Cardiac fibroblast (primary cell): ENCODE measurements at regions not wholly inside any gene's neighbourhood (a gene's known extent, or its start where the extent isn't known, plus 50 kb on each side); places are given as distances from the start of the nearest gene placed in this dataset.
"Not testable (repeated sequence)": the region's sequence is repeated elsewhere in the genome, so short reads cannot be mapped to it uniquely, and the experiment has no call there.

Experiments used
- DNase-seq, 2 donors: peaks; one replicate each; pipeline versions ENCODE4 v3.0.0 to v3.0.0-alpha.2; 2010; ENCODE audit warnings: low read depth in 2 of 2
- H3K4me3 ChIP-seq, 2 donors: replicated peaks in 1 of 2; 1 replicate in 1 of 2; 2 replicates in 1 of 2; pipeline ENCODE4 v1.5.1; 2011; ENCODE audit warnings: low read depth in 2 of 2, low read length in 2 of 2, mild to moderate bottlenecking in 2 of 2, moderate library complexity in 1 of 2
- TF ChIP-seq, protein P1 (sequence below): IDR thresholded peaks from one replicate; pipeline ENCODE4 v1.5.1; 2011; ENCODE audit warnings: low read depth, mild to moderate bottlenecking, low read length, inconsistent platforms

DNA sequence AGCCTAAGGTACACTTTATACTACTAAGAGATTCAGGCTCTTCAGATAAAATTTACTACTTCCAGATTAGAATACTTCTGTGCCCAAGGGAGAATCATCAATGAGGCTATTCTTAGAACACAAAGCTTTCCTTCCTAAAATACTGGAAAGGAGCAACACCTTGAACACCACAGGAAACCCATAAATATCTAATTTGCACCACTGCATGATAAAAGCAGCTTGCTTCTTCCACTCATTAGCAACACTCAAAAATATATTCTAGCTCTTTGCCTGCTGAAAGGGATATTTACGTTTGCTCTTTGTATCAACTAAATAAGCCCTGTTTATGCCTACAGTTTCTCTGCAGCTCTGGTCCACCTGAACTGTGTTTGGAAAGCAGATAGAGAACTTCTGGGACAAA lies 284.3 kb downstream of the RWDD3 start:
- H3K4me3 ChIP-seq, result no peak overlapping the region
- DNase-seq, result no peak
- TF ChIP-seq, protein P1, sequence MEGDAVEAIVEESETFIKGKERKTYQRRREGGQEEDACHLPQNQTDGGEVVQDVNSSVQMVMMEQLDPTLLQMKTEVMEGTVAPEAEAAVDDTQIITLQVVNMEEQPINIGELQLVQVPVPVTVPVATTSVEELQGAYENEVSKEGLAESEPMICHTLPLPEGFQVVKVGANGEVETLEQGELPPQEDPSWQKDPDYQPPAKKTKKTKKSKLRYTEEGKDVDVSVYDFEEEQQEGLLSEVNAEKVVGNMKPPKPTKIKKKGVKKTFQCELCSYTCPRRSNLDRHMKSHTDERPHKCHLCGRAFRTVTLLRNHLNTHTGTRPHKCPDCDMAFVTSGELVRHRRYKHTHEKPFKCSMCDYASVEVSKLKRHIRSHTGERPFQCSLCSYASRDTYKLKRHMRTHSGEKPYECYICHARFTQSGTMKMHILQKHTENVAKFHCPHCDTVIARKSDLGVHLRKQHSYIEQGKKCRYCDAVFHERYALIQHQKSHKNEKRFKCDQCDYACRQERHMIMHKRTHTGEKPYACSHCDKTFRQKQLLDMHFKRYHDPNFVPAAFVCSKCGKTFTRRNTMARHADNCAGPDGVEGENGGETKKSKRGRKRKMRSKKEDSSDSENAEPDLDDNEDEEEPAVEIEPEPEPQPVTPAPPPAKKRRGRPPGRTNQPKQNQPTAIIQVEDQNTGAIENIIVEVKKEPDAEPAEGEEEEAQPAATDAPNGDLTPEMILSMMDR, result no peak

DNA sequence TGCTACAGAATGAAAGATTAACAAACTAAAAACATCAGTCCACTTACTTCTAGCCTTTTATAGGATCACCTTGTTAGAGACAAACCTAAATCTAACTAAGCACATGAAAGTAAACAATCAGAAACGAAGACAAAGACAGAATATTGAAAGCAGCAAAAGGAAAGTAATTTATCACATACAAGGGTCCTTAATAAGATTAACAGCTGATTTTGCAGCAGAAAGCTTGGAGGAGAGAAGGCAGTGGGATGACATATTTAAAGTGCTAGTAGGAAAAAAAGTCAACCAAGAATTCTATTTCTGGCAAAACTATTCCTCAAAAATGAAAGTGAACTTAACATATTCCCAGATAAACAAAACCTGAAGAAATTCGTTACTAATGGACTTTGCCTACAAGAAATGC lies 286.4 kb downstream of the RWDD3 start:
- no peak overlapping the region for H3K4me3 ChIP-seq
- DNase-seq, result no peak
- TF ChIP-seq, protein P1, result no peak

DNA sequence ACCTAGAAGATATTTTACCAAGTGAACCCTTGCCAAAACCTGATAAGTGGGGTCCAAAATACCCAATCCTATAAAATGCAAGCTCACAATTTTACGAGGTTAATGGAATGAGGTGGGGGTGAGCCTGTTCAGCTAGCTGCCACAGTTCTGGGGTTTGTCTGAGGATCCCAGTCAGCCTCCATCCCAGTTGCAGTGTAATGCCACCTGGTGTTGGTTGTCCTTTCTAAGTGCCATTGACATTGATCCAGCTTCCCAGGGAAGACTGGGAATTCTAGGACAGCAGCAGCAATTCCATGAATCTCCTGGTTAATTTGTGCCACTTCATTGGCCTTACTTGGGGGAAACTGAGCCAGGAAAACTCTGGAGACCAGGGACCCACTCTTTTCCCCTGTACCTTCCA lies 298.3 kb downstream of the RWDD3 start:
- TF ChIP-seq, protein P1, result no peak
- DNase-seq, result no peak

DNA sequence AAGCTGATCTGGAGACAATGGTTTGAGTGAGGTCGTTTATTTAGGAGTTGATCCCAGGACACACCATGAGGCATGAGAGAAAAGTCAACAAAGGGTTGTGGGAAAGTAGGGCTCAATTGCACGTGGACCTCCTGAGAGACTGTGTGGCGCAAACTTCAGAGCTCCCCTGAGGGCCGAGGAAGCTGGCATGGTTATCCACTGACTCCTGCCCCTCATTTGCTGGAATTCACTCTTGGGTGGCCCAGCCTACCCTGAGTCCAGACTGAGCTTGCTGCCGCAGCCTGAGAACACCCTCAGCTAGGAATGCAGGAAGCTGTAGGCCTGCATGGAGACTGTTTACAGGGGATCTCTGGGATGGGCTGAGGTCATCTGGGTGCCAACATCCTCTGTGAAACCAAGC lies 301.0 kb downstream of the RWDD3 start:
- no peak overlapping the region for H3K4me3 ChIP-seq
- TF ChIP-seq, protein P1, result no peak
- no peak for DNase-seq

More for the DNA sequence above, 298.3 kb downstream of the RWDD3 start:
- H3K4me3 ChIP-seq, result no peak overlapping the region

DNA sequence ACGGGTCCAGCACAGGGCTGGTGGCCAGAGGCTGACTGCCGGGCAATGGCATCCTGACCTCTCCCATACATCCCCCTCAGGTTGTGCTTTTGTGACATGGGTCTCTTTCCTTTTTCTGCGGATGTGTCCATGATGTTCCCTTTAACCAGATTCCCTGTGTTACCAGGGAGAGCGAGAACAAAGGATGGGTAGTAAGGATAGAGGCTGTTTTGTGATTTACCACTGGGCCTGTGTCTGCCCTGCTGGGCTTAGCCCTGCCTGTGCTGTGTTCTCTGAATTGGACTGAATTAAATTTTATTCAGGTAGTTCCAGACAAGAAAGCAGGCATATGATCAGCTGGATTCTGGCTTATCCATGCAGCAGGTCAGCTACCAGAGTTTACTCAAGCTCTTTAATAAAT lies 301.6 kb downstream of the RWDD3 start:
- DNase-seq, result no peak
- no peak overlapping the region for H3K4me3 ChIP-seq
- TF ChIP-seq, protein P1, result no peak

DNA sequence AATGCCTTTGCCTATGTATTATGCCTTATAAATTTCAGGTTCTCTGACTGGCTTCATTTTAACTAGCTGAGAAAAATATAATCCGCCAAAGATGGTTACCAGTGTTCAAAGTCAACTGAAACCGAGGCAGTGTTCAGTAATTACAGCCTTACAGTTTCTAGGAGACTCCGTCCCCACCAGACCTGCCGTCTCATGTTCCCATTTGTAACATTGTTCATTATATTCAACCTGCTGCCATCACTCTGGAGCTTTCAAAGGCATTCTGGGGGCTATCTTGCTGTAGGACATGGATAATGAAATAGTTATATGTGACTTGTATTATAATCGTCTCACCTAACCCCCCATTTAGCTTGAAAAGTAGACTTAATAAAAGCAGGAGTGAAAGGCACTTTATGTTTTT lies 302.5 kb downstream of the RWDD3 start:
- TF ChIP-seq, protein P1, result no peak
- DNase-seq, result no peak

DNA sequence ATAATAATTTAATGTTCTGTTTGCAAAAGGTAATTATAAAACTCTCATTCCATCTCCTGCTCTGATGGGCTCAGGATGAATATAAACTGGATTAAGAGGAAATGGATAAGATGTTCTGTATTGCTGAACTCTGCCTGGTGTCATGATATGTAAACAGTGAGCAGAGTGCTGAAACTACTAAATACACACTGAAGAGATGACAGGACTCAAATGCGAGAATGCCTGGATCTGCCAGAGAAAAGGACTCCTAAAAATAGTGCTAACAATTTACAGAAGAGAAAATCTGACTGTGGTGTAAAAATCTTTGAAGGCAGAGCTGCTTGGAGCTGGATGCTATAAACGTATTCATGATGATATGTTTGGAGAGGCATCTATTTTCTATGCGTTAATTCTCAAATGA lies 303.2 kb downstream of the RWDD3 start:
- DNase-seq, result no peak
- TF ChIP-seq, protein P1, result no peak
- H3K4me3 ChIP-seq, result no peak overlapping the region

More for the DNA sequence above, 302.5 kb downstream of the RWDD3 start:
- no peak overlapping the region for H3K4me3 ChIP-seq

DNA sequence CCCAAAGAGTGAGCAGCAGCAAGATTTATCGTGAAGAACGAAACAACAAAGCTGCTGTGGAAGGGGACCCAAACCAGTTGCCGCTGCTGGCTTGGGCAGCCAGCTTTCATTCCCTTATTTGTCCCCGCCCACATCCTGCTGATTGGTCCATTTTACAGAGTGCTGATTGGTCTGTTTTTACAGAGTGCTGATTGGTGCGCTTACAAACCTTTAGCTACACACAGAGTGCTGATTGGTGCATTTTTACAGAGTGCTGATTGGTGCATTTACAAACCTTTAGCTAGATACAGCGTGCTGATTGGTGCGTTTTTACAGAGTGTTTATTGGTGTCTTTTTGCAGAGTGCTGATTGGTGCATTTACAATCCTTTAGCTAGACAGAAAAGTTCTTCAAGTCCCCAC lies 304.2 kb downstream of the RWDD3 start:
- not testable (repeated sequence) for DNase-seq, H3K4me3 ChIP-seq
